ENCODE measurements at regions not wholly inside any gene's neighbourhood (a gene's known extent, or its start where the extent isn't known, plus 50 kb on each side); places are given as distances from the start of the nearest gene placed in this dataset.

DNA sequence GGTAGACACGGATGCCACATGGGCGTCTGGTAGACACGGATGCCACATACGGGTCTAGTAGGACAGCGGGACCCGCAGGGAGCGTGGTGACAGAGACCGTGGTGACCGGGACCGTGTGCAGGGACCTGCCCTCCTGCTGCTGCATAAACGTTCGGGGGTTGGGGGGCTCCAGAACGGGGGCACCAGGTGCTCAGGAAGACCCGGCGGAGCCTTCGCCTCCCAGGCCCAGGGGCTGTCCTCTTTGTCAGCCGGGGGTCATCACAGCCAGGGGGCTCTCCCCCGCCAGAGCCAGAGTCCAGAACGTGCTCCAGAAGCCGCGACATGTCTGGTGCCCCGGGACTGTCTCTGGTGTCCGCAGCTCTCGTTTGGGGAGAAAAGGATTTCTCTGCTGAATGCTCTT, 69.2 kb upstream of the ADGRA1 start:
- no peak for DNase-seq
- intact Hi-C loops (cut with DNase I; ENCODE audit: low total_unique reads) = no loop called here
- H3K4me1 ChIP-seq = peaks cover 0 to 29% (median 2%) of the 10 kb centered on the region in 6 donors
- no peak overlapping the region for H3K27ac ChIP-seq
- peaks cover 0 to 53% (median 0%) of the 10 kb centered on the region in 7 donors for H3K27me3 ChIP-seq (replicated peaks in 1 of 7)
- no peaks in the 10 kb centered on the region for H3K36me3 ChIP-seq
- no peaks in the 10 kb centered on the region for H3K9me3 ChIP-seq
- WGBS, 5 donors = 90 to 96% (median 93%) methylated on average over 15 to 24 of the region's 24 CpGs
- H3K4me3 ChIP-seq = no peak overlapping the region
- TF ChIP-seq, protein P1, sequence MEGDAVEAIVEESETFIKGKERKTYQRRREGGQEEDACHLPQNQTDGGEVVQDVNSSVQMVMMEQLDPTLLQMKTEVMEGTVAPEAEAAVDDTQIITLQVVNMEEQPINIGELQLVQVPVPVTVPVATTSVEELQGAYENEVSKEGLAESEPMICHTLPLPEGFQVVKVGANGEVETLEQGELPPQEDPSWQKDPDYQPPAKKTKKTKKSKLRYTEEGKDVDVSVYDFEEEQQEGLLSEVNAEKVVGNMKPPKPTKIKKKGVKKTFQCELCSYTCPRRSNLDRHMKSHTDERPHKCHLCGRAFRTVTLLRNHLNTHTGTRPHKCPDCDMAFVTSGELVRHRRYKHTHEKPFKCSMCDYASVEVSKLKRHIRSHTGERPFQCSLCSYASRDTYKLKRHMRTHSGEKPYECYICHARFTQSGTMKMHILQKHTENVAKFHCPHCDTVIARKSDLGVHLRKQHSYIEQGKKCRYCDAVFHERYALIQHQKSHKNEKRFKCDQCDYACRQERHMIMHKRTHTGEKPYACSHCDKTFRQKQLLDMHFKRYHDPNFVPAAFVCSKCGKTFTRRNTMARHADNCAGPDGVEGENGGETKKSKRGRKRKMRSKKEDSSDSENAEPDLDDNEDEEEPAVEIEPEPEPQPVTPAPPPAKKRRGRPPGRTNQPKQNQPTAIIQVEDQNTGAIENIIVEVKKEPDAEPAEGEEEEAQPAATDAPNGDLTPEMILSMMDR (IDR thresholded peaks at IDR 0.05 in 8 of 11, conservative IDR thresholded peaks at IDR 0.05 in 3 of 11) = no peak
- TF ChIP-seq POLR2AphosphoS5 (IDR thresholded peaks at IDR 0.05) (no peak), POLR2A (IDR thresholded peaks at IDR 0.05) (no peak)

DNA sequence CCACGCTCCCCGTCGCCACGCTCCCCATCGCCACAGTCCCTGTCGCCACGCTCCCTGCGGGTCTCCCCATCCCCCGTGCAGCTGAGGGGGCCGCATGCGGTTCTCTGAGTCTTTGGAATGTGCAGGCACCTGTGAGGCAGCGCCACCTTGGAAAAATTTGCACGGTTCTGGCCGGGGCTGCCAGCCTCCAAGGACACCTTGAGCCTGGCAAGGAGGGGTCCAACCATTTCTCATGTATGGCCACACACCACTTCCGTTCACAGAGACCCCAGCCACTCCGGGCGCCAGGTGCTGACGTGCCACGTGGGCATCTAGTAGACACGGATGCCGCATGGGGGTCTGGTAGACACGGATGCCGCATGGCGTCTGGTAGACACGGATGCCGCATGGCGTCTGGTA, 70.5 kb upstream of the ADGRA1 start:
- H3K4me1 ChIP-seq = peaks cover 0 to 29% (median 2%) of the 10 kb centered on the region in 6 donors
- intact Hi-C loops (cut with DNase I; ENCODE audit: low total_unique reads) = no loop called here
- H3K27me3 ChIP-seq (replicated peaks in 1 of 7) = peaks cover 0 to 40% (median 0%) of the 10 kb centered on the region in 7 donors
- H3K4me3 ChIP-seq = no peak overlapping the region
- 89 to 96% (median 91%) methylated on average over 24 to 27 of the region's 27 CpGs for WGBS, 5 donors
- no peaks in the 10 kb centered on the region for H3K9me3 ChIP-seq
- no peak overlapping the region for H3K27ac ChIP-seq
- TF ChIP-seq, protein P1 (IDR thresholded peaks at IDR 0.05 in 8 of 11, conservative IDR thresholded peaks at IDR 0.05 in 3 of 11) = no peak
- TF ChIP-seq POLR2AphosphoS5 (IDR thresholded peaks at IDR 0.05) (no peak), POLR2A (IDR thresholded peaks at IDR 0.05) (no peak)
- no peaks in the 10 kb centered on the region for H3K36me3 ChIP-seq
- no peak for DNase-seq

DNA sequence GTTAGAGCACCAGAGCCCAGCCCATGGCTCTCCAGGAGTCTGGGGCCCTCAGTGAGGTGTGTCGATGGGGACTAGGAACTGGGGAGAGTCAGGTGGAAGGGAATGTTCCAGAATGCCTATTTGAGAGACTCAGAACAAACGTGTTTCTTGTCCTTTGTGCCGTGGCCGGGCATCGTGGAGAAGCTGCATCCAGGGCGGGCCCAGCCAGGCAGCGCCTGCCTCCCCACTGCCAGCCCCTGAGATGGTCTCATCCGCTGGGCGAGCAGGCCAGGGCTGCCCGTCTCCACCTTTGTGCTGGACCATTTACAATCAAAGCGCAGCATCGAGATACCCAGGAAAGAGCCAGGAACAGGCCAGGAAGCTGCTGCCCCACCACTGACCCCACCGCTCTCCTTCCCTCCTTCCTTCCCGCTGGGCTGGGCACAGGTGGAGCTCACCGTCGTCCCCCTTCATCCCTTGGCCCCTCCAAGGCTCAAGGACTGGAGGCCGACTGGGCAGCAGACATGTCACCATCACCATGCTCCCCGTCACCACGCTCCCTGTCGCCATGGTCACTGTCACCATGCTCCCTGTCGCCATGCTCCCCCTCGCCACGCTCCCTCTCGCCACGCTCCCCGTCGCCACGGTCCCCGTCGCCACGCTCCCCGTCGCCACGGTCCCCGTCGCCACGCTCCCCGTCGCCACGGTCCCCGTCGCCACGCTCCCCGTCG, 71.1 kb upstream of the ADGRA1 start:
- TF ChIP-seq POLR2A (IDR thresholded peaks at IDR 0.05) (no peak), POLR2AphosphoS5 (IDR thresholded peaks at IDR 0.05) (no peak)
- TF ChIP-seq, protein P1 (IDR thresholded peaks at IDR 0.05 in 8 of 11, conservative IDR thresholded peaks at IDR 0.05 in 3 of 11) = no peak
- Histone ChIP-seq H3K4me3 (no peak overlapping the region), H3K36me3 (no peaks in the 10 kb centered on the region), H3K27ac (no peak overlapping the region), H3K4me1 (peaks cover 0 to 27% (median 2%) of the 10 kb centered on the region in 6 donors), H3K9me3 (no peaks in the 10 kb centered on the region), H3K27me3 (replicated peaks in 1 of 7) (peaks cover 0 to 35% (median 0%) of the 10 kb centered on the region in 7 donors)
- no peak for DNase-seq
- intact Hi-C loops (cut with DNase I; ENCODE audit: low total_unique reads) = no loop called here
- WGBS, 5 donors = 94 to 97% (median 96%) methylated on average over 41 to 45 of the region's 45 CpGs

- intact Hi-C loops (cut with DNase I; ENCODE audit: low total_unique reads) = no loop called here
- 91 to 95% (median 92%) methylated on average over 12 to 34 of the region's 34 CpGs for WGBS, 5 donors
- Histone ChIP-seq H3K4me1 (peaks cover 0 to 27% (median 2%) of the 10 kb centered on the region in 6 donors), H3K27ac (no peak overlapping the region), H3K27me3 (replicated peaks in 1 of 7) (peaks cover 0 to 29% (median 0%) of the 10 kb centered on the region in 7 donors), H3K9me3 (no peaks in the 10 kb centered on the region), H3K36me3 (no peaks in the 10 kb centered on the region), H3K4me3 (no peak overlapping the region)
- TF ChIP-seq POLR2AphosphoS5 (IDR thresholded peaks at IDR 0.05) = peak in 1 of 3 donors; percentile 10
- no peak for TF ChIP-seq POLR2A (IDR thresholded peaks at IDR 0.05)
- TF ChIP-seq, protein P1 (IDR thresholded peaks at IDR 0.05 in 8 of 11, conservative IDR thresholded peaks at IDR 0.05 in 3 of 11) = no peak
- no peak for DNase-seq
Observed at GRCh38 chr10:133015816-133016462, 71.8 kb upstream of the ADGRA1 start.

Measured in spleen (tissue), 11 donors.